Activated CD8-positive, alpha-beta memory T cell treated with anti-CD3 and anti-CD28 coated beads, Interleukin-2, amount 10 ng/mL, durations not matched to agents 7 days and 5 days (primary cell): ENCODE measurements at regions not wholly inside any gene's neighbourhood (a gene's known extent, or its start where the extent isn't known, plus 50 kb on each side); places are given as distances from the start of the nearest gene placed in this dataset.

Source experiments
- ATAC-seq: fragments of 150-1000 bp; cut with Tn5 transposase; one replicate; pipeline ENCODE4 v1.10.0; 2021; ENCODE audit warnings: moderate library complexity
- CTCF ChIA-PET: fragments of 350-600 bp; sonication (Branson Sonifier 250); formaldehyde crosslinking; loops from one replicate; lab custom pipeline; 2021; ENCODE audit warnings: antibody characterized with exemption; lab: Charles Lee
- DNase-seq: peaks from one replicate; pipeline ENCODE4 v3.0.0-alpha.2; 2020
- H3K27ac Mint-ChIP-seq: one replicate; pipeline ENCODE4 v1.8.0; 2021; ENCODE audit warnings: mild to moderate bottlenecking, mixed read lengths
- H3K27me3 Mint-ChIP-seq: one replicate; pipeline ENCODE4 v1.8.0; 2021; ENCODE audit warnings: mixed read lengths
- H3K36me3 Mint-ChIP-seq: one replicate; pipeline ENCODE4 v1.8.0; 2021; ENCODE audit warnings: mild to moderate bottlenecking, mixed read lengths
- H3K4me1 Mint-ChIP-seq: one replicate; pipeline ENCODE4 v1.8.0; 2021; ENCODE audit warnings: mixed read lengths
- H3K4me3 Mint-ChIP-seq: one replicate; pipeline ENCODE4 v1.8.0; 2021; ENCODE audit warnings: mild to moderate bottlenecking, moderate library complexity, mixed read lengths
- H3K9me3 Mint-ChIP-seq: one replicate; pipeline ENCODE4 v1.8.0; 2022; ENCODE audit warnings: low read depth, mixed read lengths

- DNase-seq = no peak
- no peak overlapping the region for H3K4me3 Mint-ChIP-seq
- no peak for ATAC-seq
- H3K36me3 Mint-ChIP-seq = no peaks in the 10 kb centered on the region
- H3K27ac Mint-ChIP-seq = no peak overlapping the region
- H3K27me3 Mint-ChIP-seq = no peaks in the 10 kb centered on the region
- no peaks in the 10 kb centered on the region for H3K4me1 Mint-ChIP-seq
- H3K9me3 Mint-ChIP-seq = peaks cover 2% of the 10 kb centered on the region
- CTCF ChIA-PET = no interaction called here
Observed at GRCh38 chr2:220858101-220858500, 714.0 kb downstream of the EPHA4 start.

GRCh38 chr2:220871909-220872308 lies 700.2 kb downstream of the EPHA4 start:
- no peak overlapping the region for H3K27ac Mint-ChIP-seq
- no peaks in the 10 kb centered on the region for H3K27me3 Mint-ChIP-seq
- CTCF ChIA-PET = no interaction called here
- ATAC-seq (no peak), DNase-seq (no peak)
- H3K36me3 Mint-ChIP-seq = no peaks in the 10 kb centered on the region
- no peak overlapping the region for H3K4me3 Mint-ChIP-seq
- H3K4me1 Mint-ChIP-seq = no peaks in the 10 kb centered on the region
- H3K9me3 Mint-ChIP-seq = peaks cover 4% of the 10 kb centered on the region

- CTCF ChIA-PET = interaction anchor here (1.0 kb wide), 1 partner anchor 17 kb away, joined by 3 read pairs; no protein-coding TSS in a partner anchor
- Mint-ChIP-seq H3K9me3 (no peaks in the 10 kb centered on the region), H3K4me3 (no peak overlapping the region), H3K27ac (no peak overlapping the region), H3K4me1 (no peaks in the 10 kb centered on the region), H3K27me3 (no peaks in the 10 kb centered on the region), H3K36me3 (no peaks in the 10 kb centered on the region)
- ATAC-seq = no peak
- no peak for DNase-seq
Observed at GRCh38 chr2:220876080-220876824, 695.9 kb downstream of the EPHA4 start.

GRCh38 chr2:220877491-220877890 lies 694.6 kb downstream of the EPHA4 start:
- H3K36me3 Mint-ChIP-seq = no peaks in the 10 kb centered on the region
- H3K4me3 Mint-ChIP-seq = no peak overlapping the region
- H3K27ac Mint-ChIP-seq = no peak overlapping the region
- no peak for ATAC-seq
- H3K27me3 Mint-ChIP-seq = no peaks in the 10 kb centered on the region
- no peaks in the 10 kb centered on the region for H3K9me3 Mint-ChIP-seq
- no peak for DNase-seq
- CTCF ChIA-PET = no interaction called here
- no peaks in the 10 kb centered on the region for H3K4me1 Mint-ChIP-seq

- DNase-seq (no peak), ATAC-seq (no peak)
- CTCF ChIA-PET = no interaction called here
- Mint-ChIP-seq H3K4me3 (no peak overlapping the region), H3K27ac (no peak overlapping the region), H3K27me3 (no peaks in the 10 kb centered on the region), H3K4me1 (no peaks in the 10 kb centered on the region), H3K9me3 (no peaks in the 10 kb centered on the region), H3K36me3 (no peaks in the 10 kb centered on the region)
Observed at GRCh38 chr2:220877897-220878296, 694.2 kb downstream of the EPHA4 start.

GRCh38 chr2:220880623-220881596 lies 691.2 kb downstream of the EPHA4 start:
- peaks cover 2% of the 10 kb centered on the region for H3K9me3 Mint-ChIP-seq
- no peak for DNase-seq
- CTCF ChIA-PET = no interaction called here
- H3K27me3 Mint-ChIP-seq = no peaks in the 10 kb centered on the region
- H3K4me3 Mint-ChIP-seq = no peak overlapping the region
- no peaks in the 10 kb centered on the region for H3K36me3 Mint-ChIP-seq
- no peak for ATAC-seq
- no peak overlapping the region for H3K27ac Mint-ChIP-seq
- H3K4me1 Mint-ChIP-seq = no peaks in the 10 kb centered on the region

GRCh38 chr2:220882507-220882906 lies 689.6 kb downstream of the EPHA4 start:
- H3K4me1 Mint-ChIP-seq = no peaks in the 10 kb centered on the region
- H3K27ac Mint-ChIP-seq = no peak overlapping the region
- no peak for DNase-seq
- H3K9me3 Mint-ChIP-seq = peaks cover 2% of the 10 kb centered on the region
- ATAC-seq = no peak
- no peaks in the 10 kb centered on the region for H3K27me3 Mint-ChIP-seq
- CTCF ChIA-PET = no interaction called here
- H3K36me3 Mint-ChIP-seq = no peaks in the 10 kb centered on the region
- H3K4me3 Mint-ChIP-seq = no peak overlapping the region

- Mint-ChIP-seq H3K4me1 (no peaks in the 10 kb centered on the region), H3K27ac (no peak overlapping the region), H3K4me3 (no peak overlapping the region), H3K27me3 (no peaks in the 10 kb centered on the region), H3K9me3 (peaks cover 2% of the 10 kb centered on the region), H3K36me3 (no peaks in the 10 kb centered on the region)
- CTCF ChIA-PET = no interaction called here
- DNase-seq (no peak), ATAC-seq (no peak)
Observed at GRCh38 chr2:220885593-220885992, 686.5 kb downstream of the EPHA4 start.

GRCh38 chr2:220887271-220887870 lies 684.7 kb downstream of the EPHA4 start:
- Mint-ChIP-seq H3K4me3 (no peak overlapping the region), H3K9me3 (peaks cover 2% of the 10 kb centered on the region), H3K36me3 (no peaks in the 10 kb centered on the region), H3K27ac (no peak overlapping the region), H3K27me3 (no peaks in the 10 kb centered on the region), H3K4me1 (no peaks in the 10 kb centered on the region)
- DNase-seq (no peak), ATAC-seq (no peak)
- CTCF ChIA-PET = no interaction called here

GRCh38 chr2:220887876-220888275 lies 684.2 kb downstream of the EPHA4 start:
- H3K4me3 Mint-ChIP-seq = no peak overlapping the region
- DNase-seq = no peak
- CTCF ChIA-PET = no interaction called here
- H3K9me3 Mint-ChIP-seq = peaks cover 2% of the 10 kb centered on the region
- H3K27me3 Mint-ChIP-seq = no peaks in the 10 kb centered on the region
- no peak overlapping the region for H3K27ac Mint-ChIP-seq
- no peaks in the 10 kb centered on the region for H3K4me1 Mint-ChIP-seq
- H3K36me3 Mint-ChIP-seq = no peaks in the 10 kb centered on the region
- ATAC-seq = no peak

- Mint-ChIP-seq H3K4me1 (no peaks in the 10 kb centered on the region), H3K36me3 (no peaks in the 10 kb centered on the region), H3K27me3 (no peaks in the 10 kb centered on the region), H3K27ac (no peak overlapping the region), H3K9me3 (no peaks in the 10 kb centered on the region), H3K4me3 (no peak overlapping the region)
- DNase-seq = no peak
- ATAC-seq = no peak
- CTCF ChIA-PET = no interaction called here
Observed at GRCh38 chr2:220890931-220891330, 681.2 kb downstream of the EPHA4 start.

- no peaks in the 10 kb centered on the region for H3K9me3 Mint-ChIP-seq
- no peaks in the 10 kb centered on the region for H3K27me3 Mint-ChIP-seq
- H3K4me1 Mint-ChIP-seq = no peaks in the 10 kb centered on the region
- no peak for DNase-seq
- no peak overlapping the region for H3K27ac Mint-ChIP-seq
- CTCF ChIA-PET = no interaction called here
- no peak for ATAC-seq
- H3K36me3 Mint-ChIP-seq = no peaks in the 10 kb centered on the region
- no peak overlapping the region for H3K4me3 Mint-ChIP-seq
Observed at GRCh38 chr2:220891405-220891804, 680.7 kb downstream of the EPHA4 start.

GRCh38 chr2:220892018-220892634 lies 680.0 kb downstream of the EPHA4 start:
- Mint-ChIP-seq H3K36me3 (no peaks in the 10 kb centered on the region), H3K27ac (no peak overlapping the region), H3K27me3 (no peaks in the 10 kb centered on the region), H3K4me1 (no peaks in the 10 kb centered on the region), H3K4me3 (no peak overlapping the region), H3K9me3 (no peaks in the 10 kb centered on the region)
- DNase-seq (no peak), ATAC-seq (no peak)
- CTCF ChIA-PET = interaction anchor here (0.7 kb wide), 1 partner anchor 1460 kb away, joined by 4 read pairs; no protein-coding TSS in a partner anchor
